HCT116 (cell line): ENCODE measurements at regions not wholly inside any gene's neighbourhood (a gene's known extent, or its start where the extent isn't known, plus 50 kb on each side); places are given as distances from the start of the nearest gene placed in this dataset.

ENCODE experiments used
- ATAC-seq: fragments of 200-7000 bp; cut with Tn5 transposase; 2 replicates; pipeline ENCODE4 v1.9.1; 2020; ENCODE audit warnings: mild to moderate bottlenecking, moderate library complexity
- BruUV-seq: library from RNA; stranded (reverse); fragments of 400-500 nt; replicated peaks from 2 replicates; lab custom pipeline; 2021; lab: Mats Ljungman, UMichigan
- CTCF ChIA-PET: fragments of 300-600 bp; sonication (Branson Sonifier 250); formaldehyde crosslinking; loops from one replicate; lab custom pipeline; 2021; ENCODE audit warnings: antibody characterized with exemption; lab: Charles Lee
- POLR2A ChIA-PET: fragments of 300-600, 350-600 bp; sonication (Branson Sonifier 250); formaldehyde crosslinking; loops from one replicate; lab custom pipeline; 2021; ENCODE audit warnings: antibody characterized with exemption; lab: Charles Lee
- RAD21 ChIA-PET, 2 experiments: fragments of 300-600 bp; sonication (Branson Sonifier 250); formaldehyde crosslinking; loops; one replicate each; lab custom pipeline; 2023; ENCODE audit warnings: low total read pairs in 2 of 2; ENCODE audit not compliant: uncharacterized antibody in 2 of 2, unreplicated experiment in 2 of 2, low non-redundant PET in 1 of 2; lab: Charles Lee
- DNase-seq: peaks from one replicate; pipeline ENCODE4 v3.0.0-alpha.2; 2010; ENCODE audit warnings: low read depth, low spot score
- H2AFZ ChIP-seq: fragments of 200-600 bp; shearing (Covaris generic), sonication (generic); 2 replicates; pipeline ENCODE4 v1.6.1; 2017; ENCODE audit warnings: low read depth, mixed run types, mixed read lengths, antibody characterized with exemption, low read length; ENCODE audit not compliant: poor library complexity, severe bottlenecking
- H3K27ac ChIP-seq: 2 replicates; pipeline ENCODE4 v1.5.1; 2012; ENCODE audit warnings: low read depth, low read length
- H3K27me3 ChIP-seq: fragments of 200-600 bp; sonication (generic); 2 replicates; pipeline ENCODE4 v1.6.1; 2016; ENCODE audit warnings: mixed run types, low read length, mixed read lengths; ENCODE audit not compliant: insufficient read depth
- H3K36me3 ChIP-seq, 2 experiments: fragments of 200-500 bp in 1 of 2; fragments of 200-600 bp in 1 of 2; sonication (Bioruptor generic) in 1 of 2; sonication (generic) in 1 of 2; 2 replicates each; pipeline versions ENCODE4 v1.5.1 to v1.6.1; 2014 to 2016; ENCODE audit warnings: low read length in 2 of 2, inconsistent platforms in 1 of 2, mixed read lengths in 1 of 2, mixed run types in 1 of 2; ENCODE audit not compliant: insufficient read depth in 2 of 2, control insufficient read depth in 1 of 2
- H3K4me1 ChIP-seq, 2 experiments: fragments of 200-600 bp in 1 of 2; sonication (generic) in 1 of 2; 2 replicates each; pipeline versions ENCODE4 v1.5.1 to v1.6.1; 2012 to 2017; ENCODE audit warnings: low read length in 2 of 2, inconsistent platforms in 1 of 2, mild to moderate bottlenecking in 1 of 2, mixed read lengths in 1 of 2, mixed run types in 1 of 2, moderate library complexity in 1 of 2; ENCODE audit not compliant: insufficient read depth in 2 of 2, control insufficient read depth in 1 of 2
- H3K4me2 ChIP-seq: fragments of 200-600 bp; sonication (generic); 2 replicates; pipeline ENCODE4 v1.6.1; 2017; ENCODE audit warnings: mixed run types, low read length, mixed read lengths
- H3K4me3 ChIP-seq, 2 experiments: fragments of 200-600 bp in 1 of 2; sonication (generic) in 1 of 2; replicated peaks in 1 of 2; 2 replicates each; pipeline ENCODE4 v1.5.1; 2011 to 2016; ENCODE audit warnings: low read length in 2 of 2, control low read depth in 1 of 2, low read depth in 1 of 2, mild to moderate bottlenecking in 1 of 2, mixed read lengths in 1 of 2, mixed run types in 1 of 2
- H3K79me2 ChIP-seq: fragments of 200-600 bp; sonication (generic); 2 replicates; pipeline ENCODE4 v1.6.1; 2017; ENCODE audit warnings: mild to moderate bottlenecking, mixed run types, low read length, moderate library complexity, mixed read lengths; ENCODE audit not compliant: insufficient read depth
- H3K9ac ChIP-seq: fragments of 200-600 bp; sonication (generic); 2 replicates; pipeline ENCODE4 v1.6.1; 2016; ENCODE audit warnings: low read length, mixed read lengths
- H3K9me2 ChIP-seq: fragments of 200-600 bp; sonication (generic), shearing (Covaris generic); 2 replicates; pipeline ENCODE4 v1.6.1; 2017; ENCODE audit warnings: mixed run types, mild to moderate bottlenecking, moderate library complexity; ENCODE audit not compliant: insufficient read depth
- H3K9me3 ChIP-seq, 2 experiments: fragments of 200-500 bp in 1 of 2; fragments of 200-600 bp in 1 of 2; sonication (Bioruptor generic) in 1 of 2; sonication (generic) in 1 of 2; 2 replicates each; pipeline ENCODE4 v1.6.1; 2014 to 2017; ENCODE audit warnings: low read length in 2 of 2, mixed read lengths in 2 of 2, inconsistent platforms in 1 of 2, low read depth in 1 of 2, mild to moderate bottlenecking in 1 of 2, mixed run types in 1 of 2, moderate library complexity in 1 of 2; ENCODE audit not compliant: control insufficient read depth in 1 of 2, insufficient read depth in 1 of 2
- H4K20me1 ChIP-seq: fragments of 200-600 bp; sonication (generic), shearing (Covaris generic); 2 replicates; pipeline ENCODE4 v1.6.1; 2017; ENCODE audit warnings: mixed run types, mild to moderate bottlenecking, moderate library complexity; ENCODE audit not compliant: insufficient read depth
- ATF3 ChIP-seq: IDR thresholded peaks from 2 replicates; pipeline ENCODE4 v1.6.1; 2012
- CEBPB ChIP-seq: IDR thresholded peaks from 2 replicates; pipeline ENCODE4 v1.6.1; 2012; ENCODE audit warnings: low read depth
- EGR1 ChIP-seq: IDR thresholded peaks from 2 replicates; pipeline ENCODE4 v1.6.1; 2012; ENCODE audit warnings: low read depth
- EZH2phosphoT487 ChIP-seq: fragments of 200-600 bp; IDR thresholded peaks from 2 replicates; pipeline ENCODE4 v1.6.1; 2018; ENCODE audit warnings: antibody characterized with exemption, borderline replicate concordance
- POLR2AphosphoS5 ChIP-seq: IDR thresholded peaks from 2 replicates; pipeline ENCODE4 v1.6.1; 2011; ENCODE audit warnings: mild to moderate bottlenecking, low read depth, low read length, moderate library complexity
- YY1 ChIP-seq: IDR thresholded peaks from 2 replicates; pipeline ENCODE4 v1.6.1; 2011; ENCODE audit warnings: low read length, low read depth, moderate library complexity, mild to moderate bottlenecking; ENCODE audit not compliant: insufficient replicate concordance; ENCODE audit errors: extremely low read depth
- ZBTB33 ChIP-seq: IDR thresholded peaks from 2 replicates; pipeline ENCODE4 v1.6.1; 2011; ENCODE audit warnings: mild to moderate bottlenecking, low read length, moderate library complexity; ENCODE audit not compliant: insufficient replicate concordance; ENCODE audit errors: extremely low read depth
- ZNF274 ChIP-seq: fragments of 200-500 bp; sonication (Bioruptor generic); IDR thresholded peaks from 2 replicates; pipeline ENCODE4 v1.6.1; 2014; ENCODE audit warnings: mild to moderate bottlenecking, low read depth, low read length, inconsistent platforms
- intact Hi-C: fragments of 100-400 bp; cut with micrococcal nuclease; formaldehyde crosslinking; loops from 2 replicates; pipeline ENCODE4 v1.10.0; 2022

- no peak for TF ChIP-seq YY1
These were observed 330.3 kb downstream of the C11orf87 start (continued) for GRCh38 chr11:109752212-109752825.

- H2AFZ ChIP-seq, result no peak overlapping the region
- ATAC-seq (no peak), DNase-seq (no peak)
- ChIA-PET POLR2A (no interaction called here), RAD21 (no interaction called here), CTCF (no interaction called here)
- no peak overlapping the region for H3K9ac ChIP-seq
- no peaks in the 10 kb centered on the region for H3K9me2 ChIP-seq
- no peaks in the 10 kb centered on the region for H3K27me3 ChIP-seq
- no peak overlapping the region for H3K27ac ChIP-seq
- no peak overlapping the region for H3K4me3 ChIP-seq
- no peak overlapping the region for H3K4me2 ChIP-seq
- H3K4me1 ChIP-seq, result no peaks in the 10 kb centered on the region
- H4K20me1 ChIP-seq, result no peaks in the 10 kb centered on the region
- intact Hi-C loops, result no loop called here
- no peaks in the 10 kb centered on the region for H3K36me3 ChIP-seq
- no peaks in the 10 kb centered on the region for H3K9me3 ChIP-seq
- TF ChIP-seq ZNF274 (no peak), POLR2AphosphoS5 (no peak), CEBPB (no peak), ZBTB33 (no peak), ATF3 (no peak), EZH2phosphoT487 (no peak), EGR1 (no peak)
- no TSS peak for BruUV-seq
- no peaks in the 10 kb centered on the region for H3K79me2 ChIP-seq
These were observed 334.5 kb downstream of the C11orf87 start for GRCh38 chr11:109756521-109756920.
